ENCODE measurements at regions not wholly inside any gene's neighbourhood (a gene's known extent, or its start where the extent isn't known, plus 50 kb on each side); places are given as distances from the start of the nearest gene placed in this dataset.
A peak's percentile ranks its signal among the peaks of the same experiment; 100 is the strongest.

DNA sequence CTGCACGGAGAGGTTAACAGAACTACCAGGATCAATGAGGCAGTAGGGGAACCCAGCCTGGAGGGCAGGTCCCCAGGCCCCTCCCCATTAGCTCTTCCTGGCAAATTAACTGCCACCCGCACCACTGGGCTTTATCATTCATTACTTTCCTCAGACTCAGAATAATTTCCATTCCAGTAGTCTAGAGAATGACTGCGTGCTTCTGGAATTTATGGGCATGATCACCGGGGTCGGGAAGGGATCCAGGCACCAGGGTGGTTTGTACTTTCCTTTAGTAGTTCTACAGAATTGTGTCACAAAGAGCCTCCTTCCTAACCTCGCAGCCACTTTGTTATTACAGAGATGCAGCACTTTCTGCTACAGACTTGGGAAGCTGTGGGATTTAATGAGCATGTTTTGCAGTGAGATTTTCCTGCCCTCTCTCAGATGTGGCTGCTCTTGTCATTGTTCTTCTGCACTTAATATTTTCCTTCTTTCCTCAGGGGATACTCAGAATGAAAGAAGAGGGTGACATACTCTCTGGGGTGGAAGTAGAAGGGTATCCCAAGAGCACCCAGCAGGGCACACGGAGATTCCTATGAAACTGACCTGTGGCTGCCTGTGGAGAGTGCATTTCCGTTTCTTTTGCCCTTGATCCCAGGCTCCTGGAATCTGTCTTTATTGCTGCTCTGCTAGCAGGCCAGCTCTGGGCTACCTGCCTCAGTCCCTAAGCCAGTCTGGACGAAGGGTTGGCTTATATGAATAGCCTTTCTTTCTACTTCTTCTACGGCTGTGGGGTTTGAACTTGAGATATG is 285.0 kb upstream of the SLC10A2 start (continued):
- TF ChIP-seq, protein P1, sequence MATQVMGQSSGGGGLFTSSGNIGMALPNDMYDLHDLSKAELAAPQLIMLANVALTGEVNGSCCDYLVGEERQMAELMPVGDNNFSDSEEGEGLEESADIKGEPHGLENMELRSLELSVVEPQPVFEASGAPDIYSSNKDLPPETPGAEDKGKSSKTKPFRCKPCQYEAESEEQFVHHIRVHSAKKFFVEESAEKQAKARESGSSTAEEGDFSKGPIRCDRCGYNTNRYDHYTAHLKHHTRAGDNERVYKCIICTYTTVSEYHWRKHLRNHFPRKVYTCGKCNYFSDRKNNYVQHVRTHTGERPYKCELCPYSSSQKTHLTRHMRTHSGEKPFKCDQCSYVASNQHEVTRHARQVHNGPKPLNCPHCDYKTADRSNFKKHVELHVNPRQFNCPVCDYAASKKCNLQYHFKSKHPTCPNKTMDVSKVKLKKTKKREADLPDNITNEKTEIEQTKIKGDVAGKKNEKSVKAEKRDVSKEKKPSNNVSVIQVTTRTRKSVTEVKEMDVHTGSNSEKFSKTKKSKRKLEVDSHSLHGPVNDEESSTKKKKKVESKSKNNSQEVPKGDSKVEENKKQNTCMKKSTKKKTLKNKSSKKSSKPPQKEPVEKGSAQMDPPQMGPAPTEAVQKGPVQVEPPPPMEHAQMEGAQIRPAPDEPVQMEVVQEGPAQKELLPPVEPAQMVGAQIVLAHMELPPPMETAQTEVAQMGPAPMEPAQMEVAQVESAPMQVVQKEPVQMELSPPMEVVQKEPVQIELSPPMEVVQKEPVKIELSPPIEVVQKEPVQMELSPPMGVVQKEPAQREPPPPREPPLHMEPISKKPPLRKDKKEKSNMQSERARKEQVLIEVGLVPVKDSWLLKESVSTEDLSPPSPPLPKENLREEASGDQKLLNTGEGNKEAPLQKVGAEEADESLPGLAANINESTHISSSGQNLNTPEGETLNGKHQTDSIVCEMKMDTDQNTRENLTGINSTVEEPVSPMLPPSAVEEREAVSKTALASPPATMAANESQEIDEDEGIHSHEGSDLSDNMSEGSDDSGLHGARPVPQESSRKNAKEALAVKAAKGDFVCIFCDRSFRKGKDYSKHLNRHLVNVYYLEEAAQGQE (IDR thresholded peaks at IDR 0.05; ENCODE audit: unreplicated experiment) = no peak

DNA sequence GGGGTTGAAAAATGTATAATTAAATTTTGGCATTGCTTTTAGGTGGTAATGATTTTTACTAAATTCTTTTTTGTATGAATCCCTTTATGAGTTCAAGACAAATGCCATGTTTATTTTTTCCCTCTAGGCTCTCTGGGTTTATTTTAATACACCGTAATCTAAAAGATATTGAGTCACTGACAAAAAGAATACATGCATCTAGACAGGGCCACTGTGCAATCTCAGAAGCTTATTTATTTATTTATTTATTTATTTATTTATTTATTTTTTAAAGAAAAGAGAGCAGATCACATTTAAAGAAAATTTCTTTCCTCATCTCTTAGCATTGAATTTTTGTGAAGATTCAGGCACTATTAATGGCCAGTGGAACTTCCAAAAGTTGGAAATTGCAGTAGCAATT is 283.9 kb upstream of the SLC10A2 start:
- 0 out of 2 replicates have a peak overlapping the region, but pooled peaks have one; percentile 51 for H3K27ac ChIP-seq (ENCODE audit: low read depth)
- peak overlapping the region; percentile 41; the same call in 1 of the 2 replicates for H3K4me3 ChIP-seq
- ATAC-seq (no peak), DNase-seq (ENCODE audit: low spot score) (no peak)
- H3K4me1 ChIP-seq (ENCODE audit: insufficient read depth) = peaks cover 18% of the 10 kb centered on the region; the same call in 1 of the 2 replicates
- no peak overlapping the region for H3K4me3 Mint-ChIP-seq
- H3K36me3 ChIP-seq (ENCODE audit: insufficient read depth) = no peaks in the 10 kb centered on the region
- no peaks in the 10 kb centered on the region for H3K27me3 Mint-ChIP-seq (ENCODE audit: insufficient read depth, low read depth, poor library complexity)
- H3K36me3 Mint-ChIP-seq (ENCODE audit: low read depth) = no peaks in the 10 kb centered on the region
- H4K20me1 ChIP-seq (replicated peaks; ENCODE audit: insufficient read depth) = no peaks in the 10 kb centered on the region
- no peak overlapping the region for H2AFZ ChIP-seq
- no peaks in the 10 kb centered on the region for H3K79me2 ChIP-seq (replicated peaks; ENCODE audit: insufficient read depth)
- H3K9me2 ChIP-seq (ENCODE audit: insufficient read depth) = peaks cover 8% of the 10 kb centered on the region; the same call in 1 of the 2 replicates
- peak overlapping the region; percentile 56 for H3K4me2 ChIP-seq
- no peak overlapping the region for H3K27ac Mint-ChIP-seq
- H3F3A ChIP-seq (replicated peaks; ENCODE audit: low read depth) = 0 out of 2 replicates have a peak, but pooled peaks cover 2% of the 10 kb centered on the region
- peaks cover 1% of the 10 kb centered on the region; the same call in 1 of the 3 replicates for H3K9me3 Mint-ChIP-seq
- no peaks in the 10 kb centered on the region for H3K27me3 ChIP-seq (ENCODE audit: insufficient read depth)
- peaks cover 29% of the 10 kb centered on the region for H3K4me1 Mint-ChIP-seq
- TF ChIP-seq POLR2AphosphoS5 (IDR thresholded peaks at IDR 0.05; ENCODE audit: low read depth) = no peak
- TF ChIP-seq CREB1 (CRISPR knock-in tag; IDR thresholded peaks at IDR 0.05; ENCODE audit: low read depth) = no peak
- TF ChIP-seq EZH2phosphoT487 (IDR thresholded peaks at IDR 0.05; ENCODE audit: unreplicated experiment) = no peak
- TF ChIP-seq, protein P2, sequence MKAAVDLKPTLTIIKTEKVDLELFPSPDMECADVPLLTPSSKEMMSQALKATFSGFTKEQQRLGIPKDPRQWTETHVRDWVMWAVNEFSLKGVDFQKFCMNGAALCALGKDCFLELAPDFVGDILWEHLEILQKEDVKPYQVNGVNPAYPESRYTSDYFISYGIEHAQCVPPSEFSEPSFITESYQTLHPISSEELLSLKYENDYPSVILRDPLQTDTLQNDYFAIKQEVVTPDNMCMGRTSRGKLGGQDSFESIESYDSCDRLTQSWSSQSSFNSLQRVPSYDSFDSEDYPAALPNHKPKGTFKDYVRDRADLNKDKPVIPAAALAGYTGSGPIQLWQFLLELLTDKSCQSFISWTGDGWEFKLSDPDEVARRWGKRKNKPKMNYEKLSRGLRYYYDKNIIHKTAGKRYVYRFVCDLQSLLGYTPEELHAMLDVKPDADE (IDR thresholded peaks at IDR 0.05) = no peak
- TF ChIP-seq, protein P1 (IDR thresholded peaks at IDR 0.05; ENCODE audit: unreplicated experiment) = no peak
- TF ChIP-seq ZNF114 (CRISPR knock-in tag; IDR thresholded peaks at IDR 0.05) = no peak
- no peak for TF ChIP-seq STAT1 (IDR thresholded peaks at IDR 0.05; ENCODE audit: unreplicated experiment)
- TF ChIP-seq, protein P3, sequence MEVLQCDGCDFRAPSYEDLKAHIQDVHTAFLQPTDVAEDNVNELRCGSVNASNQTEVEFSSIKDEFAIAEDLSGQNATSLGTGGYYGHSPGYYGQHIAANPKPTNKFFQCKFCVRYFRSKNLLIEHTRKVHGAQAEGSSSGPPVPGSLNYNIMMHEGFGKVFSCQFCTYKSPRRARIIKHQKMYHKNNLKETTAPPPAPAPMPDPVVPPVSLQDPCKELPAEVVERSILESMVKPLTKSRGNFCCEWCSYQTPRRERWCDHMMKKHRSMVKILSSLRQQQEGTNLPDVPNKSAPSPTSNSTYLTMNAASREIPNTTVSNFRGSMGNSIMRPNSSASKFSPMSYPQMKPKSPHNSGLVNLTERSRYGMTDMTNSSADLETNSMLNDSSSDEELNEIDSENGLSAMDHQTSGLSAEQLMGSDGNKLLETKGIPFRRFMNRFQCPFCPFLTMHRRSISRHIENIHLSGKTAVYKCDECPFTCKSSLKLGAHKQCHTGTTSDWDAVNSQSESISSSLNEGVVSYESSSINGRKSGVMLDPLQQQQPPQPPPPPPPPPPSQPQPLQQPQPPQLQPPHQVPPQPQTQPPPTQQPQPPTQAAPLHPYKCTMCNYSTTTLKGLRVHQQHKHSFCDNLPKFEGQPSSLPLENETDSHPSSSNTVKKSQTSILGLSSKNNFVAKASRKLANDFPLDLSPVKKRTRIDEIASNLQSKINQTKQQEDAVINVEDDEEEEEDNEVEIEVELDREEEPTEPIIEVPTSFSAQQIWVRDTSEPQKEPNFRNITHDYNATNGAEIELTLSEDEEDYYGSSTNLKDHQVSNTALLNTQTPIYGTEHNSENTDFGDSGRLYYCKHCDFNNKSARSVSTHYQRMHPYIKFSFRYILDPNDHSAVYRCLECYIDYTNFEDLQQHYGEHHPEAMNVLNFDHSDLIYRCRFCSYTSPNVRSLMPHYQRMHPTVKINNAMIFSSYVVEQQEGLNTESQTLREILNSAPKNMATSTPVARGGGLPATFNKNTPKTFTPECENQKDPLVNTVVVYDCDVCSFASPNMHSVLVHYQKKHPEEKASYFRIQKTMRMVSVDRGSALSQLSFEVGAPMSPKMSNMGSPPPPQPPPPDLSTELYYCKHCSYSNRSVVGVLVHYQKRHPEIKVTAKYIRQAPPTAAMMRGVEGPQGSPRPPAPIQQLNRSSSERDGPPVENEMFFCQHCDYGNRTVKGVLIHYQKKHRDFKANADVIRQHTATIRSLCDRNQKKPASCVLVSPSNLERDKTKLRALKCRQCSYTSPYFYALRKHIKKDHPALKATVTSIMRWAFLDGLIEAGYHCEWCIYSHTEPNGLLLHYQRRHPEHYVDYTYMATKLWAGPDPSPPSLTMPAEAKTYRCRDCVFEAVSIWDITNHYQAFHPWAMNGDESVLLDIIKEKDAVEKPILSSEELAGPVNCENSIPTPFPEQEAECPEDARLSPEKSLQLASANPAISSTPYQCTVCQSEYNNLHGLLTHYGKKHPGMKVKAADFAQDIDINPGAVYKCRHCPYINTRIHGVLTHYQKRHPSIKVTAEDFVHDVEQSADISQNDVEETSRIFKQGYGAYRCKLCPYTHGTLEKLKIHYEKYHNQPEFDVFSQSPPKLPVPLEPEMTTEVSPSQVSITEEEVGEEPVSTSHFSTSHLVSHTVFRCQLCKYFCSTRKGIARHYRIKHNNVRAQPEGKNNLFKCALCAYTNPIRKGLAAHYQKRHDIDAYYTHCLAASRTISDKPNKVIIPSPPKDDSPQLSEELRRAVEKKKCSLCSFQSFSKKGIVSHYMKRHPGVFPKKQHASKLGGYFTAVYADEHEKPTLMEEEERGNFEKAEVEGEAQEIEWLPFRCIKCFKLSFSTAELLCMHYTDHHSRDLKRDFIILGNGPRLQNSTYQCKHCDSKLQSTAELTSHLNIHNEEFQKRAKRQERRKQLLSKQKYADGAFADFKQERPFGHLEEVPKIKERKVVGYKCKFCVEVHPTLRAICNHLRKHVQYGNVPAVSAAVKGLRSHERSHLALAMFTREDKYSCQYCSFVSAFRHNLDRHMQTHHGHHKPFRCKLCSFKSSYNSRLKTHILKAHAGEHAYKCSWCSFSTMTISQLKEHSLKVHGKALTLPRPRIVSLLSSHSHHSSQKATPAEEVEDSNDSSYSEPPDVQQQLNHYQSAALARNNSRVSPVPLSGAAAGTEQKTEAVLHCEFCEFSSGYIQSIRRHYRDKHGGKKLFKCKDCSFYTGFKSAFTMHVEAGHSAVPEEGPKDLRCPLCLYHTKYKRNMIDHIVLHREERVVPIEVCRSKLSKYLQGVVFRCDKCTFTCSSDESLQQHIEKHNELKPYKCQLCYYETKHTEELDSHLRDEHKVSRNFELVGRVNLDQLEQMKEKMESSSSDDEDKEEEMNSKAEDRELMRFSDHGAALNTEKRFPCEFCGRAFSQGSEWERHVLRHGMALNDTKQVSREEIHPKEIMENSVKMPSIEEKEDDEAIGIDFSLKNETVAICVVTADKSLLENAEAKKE (CRISPR knock-in tag; IDR thresholded peaks at IDR 0.05) = no peak

Data from GM23338 (cell line).